HG03575 (cell line): ENCODE measurements at regions not wholly inside any gene's neighbourhood (a gene's known extent, or its start where the extent isn't known, plus 50 kb on each side); places are given as distances from the start of the nearest gene placed in this dataset.
"Not testable (repeated sequence)": the region's sequence is repeated elsewhere in the genome, so short reads cannot be mapped to it uniquely, and the experiment has no call there.

Experiments used
- ATAC-seq: cut with Tn5 transposase; IDR thresholded peaks from one replicate; pipeline ENCODE4 v1.9.1; 2021; ENCODE audit not compliant: unreplicated experiment, insufficient number of reproducible peaks, low FRiP score; ENCODE audit errors: extremely low read depth

DNA sequence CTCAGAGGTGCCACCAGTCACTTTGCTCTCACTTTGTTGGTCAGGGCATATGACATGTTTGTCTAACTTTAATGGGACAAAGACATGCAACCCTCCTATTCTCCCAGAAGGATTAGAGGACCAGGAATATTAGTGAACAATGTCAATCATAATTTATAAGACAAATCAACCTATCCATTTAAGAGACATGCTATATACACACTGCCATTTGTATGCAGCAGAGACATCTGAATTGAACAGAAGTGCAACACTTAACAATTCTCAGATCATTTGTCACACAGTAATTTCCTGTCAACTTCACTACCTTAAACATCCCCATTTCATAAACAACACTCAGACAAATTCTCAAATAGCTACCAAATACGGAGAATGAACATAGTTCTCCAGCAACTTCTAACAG lies 273.6 kb upstream of the RGMB start:
- ATAC-seq = no peak

DNA sequence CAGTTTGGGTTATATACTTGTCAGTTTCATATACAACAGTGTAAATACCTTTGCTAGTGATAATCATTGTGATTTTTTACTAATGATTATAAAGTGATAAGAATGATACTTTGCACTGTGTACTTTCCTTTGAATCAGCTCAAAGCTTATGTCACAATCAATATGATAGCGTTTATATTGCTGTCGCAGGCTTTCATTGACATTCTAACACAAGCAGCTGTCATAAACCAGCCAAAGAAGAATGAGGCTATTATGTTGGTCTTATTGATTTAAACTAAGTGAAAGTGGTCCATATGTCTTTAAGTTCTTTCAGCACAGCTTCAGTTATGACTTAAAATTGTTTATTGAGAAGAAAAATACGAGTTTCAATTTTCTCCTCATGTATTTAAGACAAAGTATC lies 272.7 kb upstream of the RGMB start:
- ATAC-seq = no peak

DNA sequence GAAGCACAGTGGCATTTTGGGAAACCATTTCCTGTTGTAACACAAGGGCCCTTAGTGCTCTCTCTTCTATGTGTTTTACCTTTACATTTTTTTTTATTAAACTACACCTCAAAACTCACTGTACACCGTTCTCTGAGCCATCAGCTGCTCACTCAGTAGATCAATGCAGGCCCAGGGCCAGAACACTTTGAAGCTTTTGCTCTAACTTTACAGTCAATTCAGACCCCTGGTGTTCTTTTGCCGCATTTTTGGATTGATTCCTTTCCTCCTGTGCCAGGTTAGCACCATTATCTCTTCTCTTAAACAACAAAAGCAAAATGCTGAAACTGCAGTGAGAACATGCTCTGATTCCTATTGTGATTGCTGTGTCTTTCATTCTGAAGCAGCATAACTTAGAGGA lies 269.8 kb upstream of the RGMB start:
- ATAC-seq = no peak

DNA sequence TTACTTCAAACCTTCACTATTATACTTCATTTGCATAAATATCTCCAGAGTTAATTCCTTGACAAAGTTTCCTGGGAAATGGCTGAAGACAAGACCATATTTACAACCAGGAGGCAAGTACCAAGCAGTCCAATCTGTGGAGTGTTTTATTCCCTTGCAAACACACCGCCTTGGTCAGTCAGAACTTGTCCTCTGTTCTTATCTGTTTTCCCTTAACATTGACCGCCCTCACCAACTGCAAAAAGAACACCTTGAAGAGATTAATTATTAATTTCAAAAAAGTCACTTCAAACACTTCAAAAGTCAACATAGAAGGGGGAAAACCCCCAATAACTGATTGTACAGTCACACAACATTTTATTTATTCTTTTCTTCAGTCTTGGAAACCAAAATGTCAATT lies 269.0 kb upstream of the RGMB start:
- no peak for ATAC-seq

DNA sequence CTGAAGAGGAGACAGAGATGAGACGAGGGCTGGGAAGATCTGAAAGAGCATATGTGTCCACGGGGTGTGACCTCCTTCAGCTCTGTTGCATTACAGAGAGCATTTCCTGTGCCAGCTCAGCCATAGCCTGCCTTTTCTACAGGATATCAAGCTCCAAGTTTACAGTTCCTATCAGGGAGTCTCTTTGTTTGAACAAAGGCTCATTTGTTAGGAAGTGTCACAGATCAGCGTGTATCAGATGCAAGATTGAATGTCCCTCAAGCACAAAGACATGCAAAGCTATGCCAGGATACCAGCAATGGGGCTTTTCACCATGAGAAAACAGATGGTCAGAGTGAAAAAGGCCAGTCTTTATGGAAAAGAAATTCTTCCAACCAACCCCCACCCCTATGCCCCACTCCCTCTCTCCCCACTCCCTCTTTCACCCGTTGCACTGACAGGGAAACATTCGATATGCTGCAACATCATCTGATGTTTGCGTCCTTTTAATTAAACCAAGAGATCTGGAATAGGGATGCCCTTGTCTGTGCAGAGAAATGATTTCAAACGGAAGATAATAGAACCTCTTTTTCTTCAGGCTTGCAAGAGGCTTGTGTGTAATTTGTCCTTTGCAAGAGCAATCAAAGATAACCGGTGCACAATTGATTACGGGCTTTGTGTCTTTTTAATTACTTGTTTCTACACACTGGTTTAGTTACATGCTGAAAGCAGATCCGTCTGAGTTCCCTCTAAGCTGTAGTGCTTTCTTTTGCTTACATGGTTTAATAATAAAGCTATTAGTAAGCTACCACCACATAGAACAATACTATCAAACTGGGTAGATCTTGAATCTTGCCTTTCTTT lies 263.1 kb upstream of the RGMB start:
- no peak for ATAC-seq

DNA sequence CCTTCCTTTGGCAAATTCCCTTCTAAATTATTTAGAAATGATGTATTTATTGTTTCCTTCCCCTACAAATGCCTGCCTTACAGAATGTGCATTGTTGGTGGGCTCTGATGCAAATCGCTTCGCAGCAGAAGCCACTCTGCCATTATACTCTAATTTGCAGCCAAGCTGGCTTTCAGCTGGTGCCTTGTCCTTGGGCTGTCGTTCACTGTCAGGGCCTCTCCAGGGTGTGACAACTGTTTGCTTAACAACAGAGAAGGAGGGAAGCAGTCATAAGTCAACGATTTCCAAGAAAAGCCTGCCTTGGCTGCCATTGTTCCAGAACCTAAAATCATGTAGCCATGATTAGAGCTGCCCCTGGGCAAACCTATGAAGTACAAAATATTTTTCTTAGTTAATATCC lies 260.1 kb upstream of the RGMB start:
- no peak for ATAC-seq

DNA sequence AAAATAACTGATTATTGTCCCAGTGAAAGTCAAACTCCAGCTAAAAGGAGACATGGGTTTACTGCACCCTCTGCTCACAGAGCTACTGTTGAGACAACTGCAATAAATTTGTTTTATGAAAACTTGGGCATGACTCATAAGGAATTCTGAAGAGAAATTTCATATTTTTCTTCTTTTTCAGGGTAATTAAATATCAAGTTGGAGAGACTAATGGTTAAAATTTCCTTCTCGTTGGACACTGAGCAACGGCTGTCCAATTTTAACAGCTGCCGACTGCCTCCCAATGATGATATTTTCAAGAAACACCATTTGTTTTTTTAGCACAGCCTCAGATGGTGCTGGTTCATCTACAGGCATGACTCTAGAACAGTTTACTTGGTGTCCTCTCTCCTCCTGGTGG lies 259.2 kb upstream of the RGMB start:
- ATAC-seq = no peak

DNA sequence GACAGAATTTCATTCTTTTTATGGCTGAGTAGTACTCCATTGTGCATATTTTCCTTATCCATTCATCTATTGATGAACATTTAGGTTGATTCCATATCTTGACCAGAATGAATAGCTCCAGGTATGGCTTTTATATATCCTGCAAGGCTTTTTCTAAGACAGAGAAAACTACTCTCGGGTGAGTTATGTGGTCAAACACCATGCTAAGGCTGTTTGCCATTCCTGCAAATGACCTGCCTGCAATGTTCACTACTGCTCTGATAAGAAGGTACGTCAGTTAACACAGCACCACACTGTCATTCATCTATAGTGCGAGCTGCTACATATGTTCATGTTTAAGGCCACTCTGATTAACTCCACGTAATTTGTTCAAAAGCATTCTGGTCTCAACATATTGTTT lies 256.8 kb upstream of the RGMB start:
- no peak for ATAC-seq

DNA sequence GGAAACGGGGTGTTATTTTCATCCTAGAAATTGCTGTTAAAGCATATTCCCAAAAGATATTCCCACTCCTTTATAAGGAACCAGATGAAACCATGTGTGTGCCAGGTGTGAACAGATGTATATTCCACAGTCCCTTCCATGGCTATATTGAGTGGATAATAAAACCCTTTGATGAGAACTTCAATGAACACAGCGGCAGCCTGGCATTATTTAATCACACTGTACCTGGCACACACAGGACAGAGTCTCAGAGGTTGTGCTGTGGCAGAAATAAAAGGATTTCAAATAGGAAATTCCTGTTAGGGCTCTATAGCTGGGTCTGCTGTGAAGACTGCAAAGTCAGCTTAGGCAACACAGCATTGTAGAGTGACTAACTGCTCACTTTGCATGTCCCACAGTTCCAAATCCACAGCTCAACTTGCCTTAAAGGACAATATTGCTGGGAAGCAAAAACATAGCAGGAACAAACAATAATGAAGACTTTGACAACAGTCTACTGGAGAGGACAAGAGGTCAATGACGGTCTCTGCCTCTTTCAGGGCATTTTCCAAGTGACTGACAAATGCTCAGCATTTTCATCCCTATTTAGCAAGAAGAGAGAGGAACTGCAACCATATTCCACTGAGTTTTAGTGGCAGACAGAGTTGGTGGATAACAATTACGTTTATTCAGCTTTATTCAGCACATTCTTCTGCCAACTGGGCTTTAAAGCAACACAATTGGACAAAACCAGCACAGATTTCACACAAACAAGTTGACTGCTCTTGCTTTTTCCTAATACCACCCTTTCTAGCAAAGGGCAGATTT lies 255.7 kb upstream of the RGMB start:
- no peak for ATAC-seq

DNA sequence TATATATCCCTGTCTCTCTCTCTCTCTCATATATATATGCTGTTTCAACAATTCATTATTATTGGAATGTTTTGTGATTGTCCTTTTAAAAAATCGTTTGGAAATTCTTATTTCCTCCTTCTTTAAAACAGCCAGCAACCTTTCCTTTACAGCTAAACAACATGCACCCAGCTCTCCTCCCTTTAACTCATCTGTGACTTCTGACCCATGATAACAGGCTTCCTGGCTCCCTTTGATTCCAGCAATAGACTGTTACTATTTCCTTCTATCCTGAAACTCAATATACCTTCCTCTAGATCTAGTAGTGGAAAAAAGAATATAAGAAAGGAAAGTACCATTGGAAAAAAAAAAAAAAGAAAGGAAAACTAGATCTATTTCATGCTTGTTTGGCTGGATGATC lies 254.7 kb upstream of the RGMB start:
- ATAC-seq = no peak

DNA sequence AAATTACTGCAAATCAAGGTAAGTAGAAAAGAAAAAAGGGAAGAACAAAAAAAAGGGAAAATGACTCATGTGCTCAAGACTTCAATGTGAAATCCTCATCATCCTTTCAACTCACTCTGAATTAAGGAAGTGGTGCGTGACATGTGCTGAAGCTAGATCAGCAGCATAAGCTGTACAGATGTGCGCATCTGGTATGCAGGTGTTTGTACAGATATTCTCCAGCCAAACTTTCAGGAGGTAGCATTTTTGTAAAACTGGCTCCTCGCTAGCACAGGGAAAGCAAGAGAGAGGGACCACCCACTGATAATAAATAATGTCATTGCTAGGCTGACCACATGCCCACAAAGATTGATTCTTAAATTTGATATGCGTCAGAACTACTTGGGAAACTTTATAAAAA lies 253.9 kb upstream of the RGMB start:
- ATAC-seq = no peak

DNA sequence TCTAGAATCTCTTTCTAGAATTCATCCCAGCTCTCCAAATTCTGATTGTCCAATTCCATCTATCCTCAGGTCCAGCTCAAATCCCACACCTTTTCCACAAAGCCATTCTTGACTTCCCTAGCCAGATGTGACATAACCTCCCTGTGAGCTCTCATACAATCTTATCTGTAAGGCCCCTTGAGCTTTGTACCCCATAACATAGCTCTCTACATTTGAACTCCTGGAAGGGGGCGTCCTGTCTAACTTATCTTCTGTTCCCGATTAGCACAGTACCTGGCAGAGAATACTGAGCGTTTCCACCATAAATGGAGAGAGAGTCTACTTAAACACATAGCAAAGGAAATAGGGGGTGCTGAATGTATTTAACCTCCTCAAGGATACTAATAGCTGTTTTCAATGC lies 251.6 kb upstream of the RGMB start:
- no peak for ATAC-seq

DNA sequence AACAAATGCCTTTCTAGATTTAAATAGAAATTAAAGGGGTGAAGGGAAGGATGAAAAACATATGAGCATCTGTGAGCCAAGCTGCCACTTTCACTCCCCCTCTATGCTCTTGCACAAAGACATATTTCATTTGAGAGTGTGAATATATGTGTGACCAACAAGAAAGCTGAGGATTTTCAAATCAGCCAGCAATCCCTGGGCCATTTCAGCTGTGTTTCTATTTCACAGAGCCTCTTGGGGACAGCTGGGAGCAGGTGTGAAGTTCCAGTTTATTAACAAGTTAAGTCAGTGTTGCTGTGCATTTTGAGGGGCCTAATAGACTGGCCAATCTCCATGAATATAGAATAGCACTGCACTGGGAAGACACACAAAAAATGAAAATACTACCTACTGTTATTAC lies 248.7 kb upstream of the RGMB start:
- ATAC-seq = no peak

DNA sequence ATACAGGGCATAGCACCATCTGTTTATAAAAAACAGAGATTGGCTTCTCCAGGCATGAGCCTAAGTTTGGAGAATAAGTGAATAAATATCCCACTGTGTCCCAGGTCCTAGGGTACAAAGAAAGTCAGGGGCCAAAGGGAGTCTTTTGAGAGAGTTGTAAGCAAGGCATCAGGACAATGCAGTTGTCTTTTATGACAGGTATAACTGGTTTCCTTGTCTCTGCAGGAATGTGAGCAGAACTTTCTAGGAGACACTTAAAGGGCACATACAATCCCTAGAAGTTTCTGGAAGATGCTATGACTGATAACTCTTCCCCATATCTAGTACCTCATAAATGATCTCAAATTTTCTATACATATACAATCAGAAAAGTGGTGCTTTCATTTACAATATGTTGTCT lies 245.6 kb upstream of the RGMB start:
- no peak for ATAC-seq

DNA sequence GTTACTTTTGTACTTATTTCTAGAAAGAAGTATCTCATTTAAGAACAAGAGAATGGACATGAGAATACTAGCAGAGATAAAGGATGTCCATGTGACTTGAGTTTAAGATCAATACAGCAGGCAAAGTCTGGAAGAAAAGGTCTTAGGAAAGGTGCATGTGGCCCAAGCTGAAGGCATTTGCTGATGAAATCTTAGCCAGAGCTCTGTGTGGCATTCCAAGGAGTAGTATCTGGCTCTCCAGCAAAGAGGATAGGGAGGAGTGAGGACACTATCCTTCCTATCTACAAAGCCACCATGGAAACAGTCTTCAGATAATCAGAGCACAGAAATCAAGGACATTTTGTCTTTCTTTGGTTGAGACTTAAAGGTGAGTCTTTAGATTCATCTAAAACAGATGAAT lies 244.1 kb upstream of the RGMB start:
- ATAC-seq = no peak

DNA sequence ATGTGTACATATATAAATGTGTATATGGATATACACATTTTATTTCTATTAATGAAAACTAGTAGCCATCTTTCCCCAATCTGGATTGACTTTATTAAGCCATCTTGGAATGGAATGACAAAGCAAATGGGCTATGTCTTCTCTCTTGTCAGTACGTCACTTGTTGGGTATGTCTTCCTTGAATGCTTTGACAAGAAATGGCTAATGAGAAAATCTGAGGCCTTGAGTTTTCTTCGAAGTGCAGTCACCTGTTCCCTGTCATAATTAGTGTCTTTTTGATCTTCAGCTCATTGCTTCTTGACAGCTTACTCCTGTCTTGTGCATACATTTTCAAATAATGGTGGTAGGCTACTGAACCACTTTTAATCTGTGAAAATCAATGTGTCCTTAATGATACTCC lies 243.2 kb upstream of the RGMB start:
- no peak for ATAC-seq

DNA sequence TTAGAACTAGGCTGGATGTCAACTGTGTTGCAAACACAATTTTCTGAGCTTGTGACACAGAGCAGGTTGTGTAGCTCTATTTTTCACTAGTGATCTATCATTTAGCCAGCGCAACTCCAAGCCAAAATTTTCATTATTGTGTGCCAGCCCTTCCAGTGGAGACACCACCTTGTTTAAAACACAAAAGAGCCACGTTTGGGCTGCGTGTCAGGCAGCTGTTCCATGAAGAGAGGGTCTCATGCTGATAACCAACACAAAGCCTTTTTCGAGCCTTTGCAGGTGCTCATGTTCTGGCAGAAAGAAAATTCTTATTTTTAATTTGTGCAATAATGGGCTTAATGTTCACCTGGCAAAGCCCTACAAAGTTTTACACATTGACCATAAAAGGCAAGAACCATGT lies 237.6 kb upstream of the RGMB start:
- ATAC-seq = no peak

DNA sequence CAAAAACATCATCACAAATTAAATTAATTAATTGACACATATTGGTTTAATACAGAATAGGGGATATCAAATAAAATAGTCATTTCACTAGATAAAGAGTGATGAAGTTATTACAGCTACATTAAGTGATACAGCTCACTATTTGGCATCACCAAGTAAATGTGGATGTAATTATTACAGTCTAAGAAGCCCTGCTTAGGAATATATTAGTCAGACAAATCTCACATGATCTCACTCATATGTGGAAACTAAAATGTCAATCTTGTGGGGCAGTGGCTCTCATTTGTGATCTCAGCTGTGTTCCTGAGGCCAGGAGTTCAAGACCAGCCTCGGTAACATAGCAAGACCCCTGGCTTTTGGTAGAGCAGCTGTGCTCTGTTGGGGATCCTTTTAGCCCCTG lies 233.4 kb upstream of the RGMB start:
- no peak for ATAC-seq

DNA sequence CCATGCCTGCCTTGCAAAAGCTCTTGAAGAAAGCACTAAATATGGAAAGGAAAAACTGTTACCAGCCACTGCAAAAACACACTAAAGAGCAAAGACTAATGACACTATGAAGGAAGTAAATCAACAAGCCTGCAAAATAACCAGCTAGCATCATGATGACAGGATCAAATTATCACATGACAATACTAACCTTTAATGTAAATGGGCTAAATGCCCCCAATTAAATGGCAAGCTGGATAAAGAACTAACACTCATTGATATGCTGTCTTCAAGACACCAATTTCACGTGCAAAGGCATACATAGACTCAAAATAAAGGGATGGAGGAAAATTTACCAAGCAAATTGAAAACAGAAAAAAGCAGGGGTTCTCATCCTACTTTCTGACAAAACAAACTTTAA lies 231.8 kb upstream of the RGMB start:
- no peak for ATAC-seq

DNA sequence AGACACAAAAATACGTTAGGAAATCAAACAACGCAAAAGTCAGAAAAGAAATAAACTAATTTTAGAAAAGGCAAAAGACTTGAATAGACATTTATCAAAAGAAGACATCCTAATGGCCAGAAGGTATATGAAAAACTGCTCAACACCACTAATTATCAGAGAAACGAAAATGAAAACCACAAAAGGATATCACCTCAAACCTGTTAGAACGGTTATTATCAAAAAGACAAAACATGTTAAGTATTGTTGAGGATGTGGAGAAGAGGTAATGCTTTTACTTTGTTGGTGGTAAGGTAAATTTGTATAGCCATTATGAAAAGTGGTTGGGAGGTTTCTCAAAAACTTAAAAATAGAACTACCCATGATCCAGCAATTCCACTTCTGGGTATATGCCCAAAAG lies 230.0 kb upstream of the RGMB start:
- no peak for ATAC-seq

DNA sequence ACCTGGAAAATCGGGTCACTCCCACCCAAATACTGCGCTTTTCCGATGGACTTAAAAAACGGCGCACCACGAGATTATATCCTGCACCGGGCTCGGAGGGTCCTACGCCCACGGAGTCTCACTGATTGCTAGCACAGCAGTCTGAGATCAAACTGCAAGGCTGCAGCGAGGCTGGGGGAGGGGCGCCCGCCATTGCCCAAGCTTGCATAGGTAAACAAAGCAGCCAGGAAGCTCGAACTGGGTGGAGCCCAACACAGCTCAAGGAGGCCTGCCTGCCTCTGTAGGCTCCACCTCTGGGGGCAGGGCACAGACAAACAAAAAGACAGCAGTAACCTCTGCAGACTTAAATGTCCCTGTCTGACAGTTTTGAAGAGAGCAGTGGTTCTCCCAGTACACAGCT lies 226.5 kb upstream of the RGMB start:
- not testable (repeated sequence) for ATAC-seq
